GM10248 (cell line): ENCODE measurements at regions not wholly inside any gene's neighbourhood (a gene's known extent, or its start where the extent isn't known, plus 50 kb on each side); places are given as distances from the start of the nearest gene placed in this dataset.

ENCODE experiments used
- CTCF ChIA-PET: fragments of 300-600 bp; sonication (Branson Sonifier 250); formaldehyde crosslinking; extraction: SDS; loops from one replicate; lab custom pipeline; 2021; ENCODE audit warnings: antibody characterized with exemption; lab: Yijun Ruan, JAX
- POLR2A ChIA-PET: fragments of 350-650 bp; sonication (Branson Sonifier 250); formaldehyde crosslinking; extraction: SDS; loops from one replicate; lab custom pipeline; 2020; ENCODE audit warnings: antibody characterized with exemption; lab: Yijun Ruan, JAX
- DNase-seq: peaks from one replicate; pipeline ENCODE4 v3.0.0; 2012; ENCODE audit errors: extremely low spot score
- TF ChIP-seq, protein P1 (sequence below): IDR thresholded peaks from 2 replicates; pipeline ENCODE4 v1.5.1; 2012; ENCODE audit warnings: mild to moderate bottlenecking, low read depth; ENCODE audit errors: extremely low read depth, missing control alignments, control extremely low read depth

DNA sequence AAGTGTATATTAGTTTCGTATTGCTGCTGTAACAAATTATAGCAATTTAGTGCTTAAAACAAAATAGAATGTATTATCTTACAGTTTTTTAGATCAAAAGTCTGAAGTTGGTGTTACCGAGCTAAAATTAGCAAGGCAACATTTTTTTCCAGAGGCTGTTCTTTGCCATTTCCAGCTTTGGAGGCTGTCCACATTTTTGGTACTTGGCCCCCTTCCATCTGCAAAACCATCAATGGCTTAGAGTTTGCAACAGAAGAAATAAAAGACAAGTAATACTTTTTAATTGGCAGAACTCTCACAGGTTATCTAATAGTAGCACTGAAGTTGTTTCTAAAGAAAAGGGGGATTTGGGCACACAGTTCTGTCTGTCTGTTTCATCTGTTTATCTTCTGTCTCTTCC, 1248.5 kb downstream of the ROBO1 start:
- ChIA-PET POLR2A (no interaction called here), CTCF (no interaction called here)
- TF ChIP-seq, protein P1, sequence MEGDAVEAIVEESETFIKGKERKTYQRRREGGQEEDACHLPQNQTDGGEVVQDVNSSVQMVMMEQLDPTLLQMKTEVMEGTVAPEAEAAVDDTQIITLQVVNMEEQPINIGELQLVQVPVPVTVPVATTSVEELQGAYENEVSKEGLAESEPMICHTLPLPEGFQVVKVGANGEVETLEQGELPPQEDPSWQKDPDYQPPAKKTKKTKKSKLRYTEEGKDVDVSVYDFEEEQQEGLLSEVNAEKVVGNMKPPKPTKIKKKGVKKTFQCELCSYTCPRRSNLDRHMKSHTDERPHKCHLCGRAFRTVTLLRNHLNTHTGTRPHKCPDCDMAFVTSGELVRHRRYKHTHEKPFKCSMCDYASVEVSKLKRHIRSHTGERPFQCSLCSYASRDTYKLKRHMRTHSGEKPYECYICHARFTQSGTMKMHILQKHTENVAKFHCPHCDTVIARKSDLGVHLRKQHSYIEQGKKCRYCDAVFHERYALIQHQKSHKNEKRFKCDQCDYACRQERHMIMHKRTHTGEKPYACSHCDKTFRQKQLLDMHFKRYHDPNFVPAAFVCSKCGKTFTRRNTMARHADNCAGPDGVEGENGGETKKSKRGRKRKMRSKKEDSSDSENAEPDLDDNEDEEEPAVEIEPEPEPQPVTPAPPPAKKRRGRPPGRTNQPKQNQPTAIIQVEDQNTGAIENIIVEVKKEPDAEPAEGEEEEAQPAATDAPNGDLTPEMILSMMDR: no peak
- no peak for DNase-seq

DNA sequence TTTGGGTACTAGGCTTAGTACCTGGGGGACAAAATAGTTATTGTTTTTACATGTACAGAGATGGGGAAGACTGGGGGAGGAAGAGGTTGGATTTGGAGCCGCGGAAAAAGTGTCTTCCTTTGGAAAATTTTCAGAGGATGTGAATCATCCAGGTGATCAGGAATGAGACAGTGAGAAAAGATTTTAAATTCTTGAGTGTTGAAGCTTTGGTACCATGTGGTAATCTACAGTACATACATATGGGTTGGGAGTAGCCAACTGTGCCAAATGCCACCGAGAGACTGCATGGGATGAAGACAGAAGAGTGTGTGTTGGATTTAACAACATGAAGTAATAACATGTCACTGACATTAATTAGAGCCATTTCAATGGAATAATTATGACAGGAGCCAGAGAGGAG, 1238.2 kb downstream of the ROBO1 start:
- CTCF ChIA-PET: no interaction called here
- TF ChIP-seq, protein P1: no peak

DNA sequence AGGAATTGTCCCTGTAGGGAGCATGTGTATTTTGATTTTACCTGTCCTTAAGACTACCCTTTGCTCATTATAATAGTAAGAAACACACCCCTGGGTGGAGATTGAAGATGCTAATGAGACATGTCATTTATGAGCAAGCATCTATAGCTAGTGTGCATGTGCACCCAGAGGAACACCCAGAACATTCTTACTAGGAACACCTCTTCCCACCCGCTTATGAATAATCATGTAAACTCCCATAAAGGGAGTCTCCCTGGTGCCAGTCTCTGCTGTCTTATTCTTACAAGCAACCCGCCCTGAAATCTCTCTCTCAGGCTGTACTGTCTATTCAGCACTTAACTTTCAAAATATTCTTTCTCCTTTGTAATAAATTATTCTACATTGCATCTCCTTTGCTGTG, 1227.3 kb downstream of the ROBO1 start:
- TF ChIP-seq, protein P1: no peak
- CTCF ChIA-PET: no interaction called here
- POLR2A ChIA-PET: no interaction called here
- DNase-seq: no peak

More for the DNA sequence above, 1238.2 kb downstream of the ROBO1 start:
- POLR2A ChIA-PET: no interaction called here
- DNase-seq: no peak

DNA sequence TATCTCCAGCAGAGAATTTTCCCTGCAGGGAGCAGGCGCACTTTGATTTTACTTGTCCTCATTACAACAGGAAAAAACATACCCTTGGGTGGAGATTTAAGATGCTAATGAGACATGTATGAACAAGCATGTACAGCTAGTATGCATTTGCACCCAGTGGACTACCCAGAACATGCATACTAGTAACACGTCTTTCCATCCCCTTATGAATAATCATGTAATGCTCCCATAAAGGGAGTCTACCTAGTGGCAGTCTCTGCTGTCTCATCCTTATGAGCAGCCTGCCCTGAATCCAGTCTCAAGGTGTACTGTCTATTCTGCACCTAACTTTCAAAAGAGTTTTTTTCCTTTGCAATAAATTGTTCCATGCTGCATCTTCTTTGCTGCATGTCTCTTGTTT, 1222.0 kb downstream of the ROBO1 start:
- TF ChIP-seq, protein P1: no peak
- DNase-seq: no peak
- ChIA-PET CTCF (no interaction called here), POLR2A (no interaction called here)
